GM12865 (cell line): ENCODE measurements at regions not wholly inside any gene's neighbourhood (a gene's known extent, or its start where the extent isn't known, plus 50 kb on each side); places are given as distances from the start of the nearest gene placed in this dataset.

Experiments used
- DNase-seq: peaks from one replicate; pipeline ENCODE4 v3.0.0; 2010; ENCODE audit warnings: low read depth
- H3K4me3 ChIP-seq: 2 replicates; pipeline ENCODE4 v1.5.1; 2011; ENCODE audit warnings: mild to moderate bottlenecking, low read depth, low read length, control low read depth
- TF ChIP-seq, protein P1 (sequence below): IDR thresholded peaks from 2 replicates; pipeline ENCODE4 v1.5.1; 2011; ENCODE audit warnings: low read length, control low read depth, low read depth, inconsistent platforms; ENCODE audit not compliant: insufficient read depth; ENCODE audit errors: missing control alignments

DNA sequence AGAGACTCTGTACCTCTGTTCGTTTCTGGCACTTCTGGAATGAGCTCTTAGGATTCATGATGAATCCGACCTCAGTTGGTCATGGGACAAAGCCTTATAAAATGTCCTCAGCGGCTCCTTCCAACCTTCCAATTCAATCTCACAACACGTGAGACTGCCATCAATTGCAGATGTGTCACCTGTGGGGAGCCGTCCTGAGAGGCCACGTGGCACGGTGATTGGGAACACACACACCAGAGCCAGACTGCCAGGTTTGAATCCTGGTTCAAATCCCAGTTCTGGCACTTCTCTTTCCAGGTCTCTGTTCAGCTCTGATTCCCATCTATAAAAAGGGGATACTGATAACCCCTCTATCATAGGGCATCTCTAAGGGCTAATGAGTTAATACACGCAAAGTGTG lies 124.5 kb downstream of the ANKRD60 start:
- TF ChIP-seq, protein P1, sequence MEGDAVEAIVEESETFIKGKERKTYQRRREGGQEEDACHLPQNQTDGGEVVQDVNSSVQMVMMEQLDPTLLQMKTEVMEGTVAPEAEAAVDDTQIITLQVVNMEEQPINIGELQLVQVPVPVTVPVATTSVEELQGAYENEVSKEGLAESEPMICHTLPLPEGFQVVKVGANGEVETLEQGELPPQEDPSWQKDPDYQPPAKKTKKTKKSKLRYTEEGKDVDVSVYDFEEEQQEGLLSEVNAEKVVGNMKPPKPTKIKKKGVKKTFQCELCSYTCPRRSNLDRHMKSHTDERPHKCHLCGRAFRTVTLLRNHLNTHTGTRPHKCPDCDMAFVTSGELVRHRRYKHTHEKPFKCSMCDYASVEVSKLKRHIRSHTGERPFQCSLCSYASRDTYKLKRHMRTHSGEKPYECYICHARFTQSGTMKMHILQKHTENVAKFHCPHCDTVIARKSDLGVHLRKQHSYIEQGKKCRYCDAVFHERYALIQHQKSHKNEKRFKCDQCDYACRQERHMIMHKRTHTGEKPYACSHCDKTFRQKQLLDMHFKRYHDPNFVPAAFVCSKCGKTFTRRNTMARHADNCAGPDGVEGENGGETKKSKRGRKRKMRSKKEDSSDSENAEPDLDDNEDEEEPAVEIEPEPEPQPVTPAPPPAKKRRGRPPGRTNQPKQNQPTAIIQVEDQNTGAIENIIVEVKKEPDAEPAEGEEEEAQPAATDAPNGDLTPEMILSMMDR = no peak
- no peak overlapping the region for H3K4me3 ChIP-seq
- DNase-seq = no peak

DNA sequence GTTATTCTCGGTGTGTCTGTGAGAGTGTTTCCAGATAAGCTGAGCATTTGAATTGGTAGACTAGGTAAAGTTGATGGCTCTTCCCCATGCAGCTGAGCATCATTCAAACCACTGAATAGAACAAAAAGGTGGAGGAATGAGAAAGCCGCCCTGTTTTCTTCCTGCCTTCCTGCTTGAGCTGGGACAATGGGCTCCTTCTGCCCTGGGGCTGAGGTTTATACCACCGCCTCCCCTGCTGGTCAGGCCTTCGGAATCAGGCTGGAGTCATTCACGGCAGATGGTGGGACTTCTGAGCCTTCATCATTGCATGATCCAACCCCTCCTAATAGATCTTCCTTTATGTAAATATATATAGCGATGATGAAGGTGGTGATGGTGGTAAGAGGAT lies 124.9 kb downstream of the ANKRD60 start:
- no peak for DNase-seq

DNA sequence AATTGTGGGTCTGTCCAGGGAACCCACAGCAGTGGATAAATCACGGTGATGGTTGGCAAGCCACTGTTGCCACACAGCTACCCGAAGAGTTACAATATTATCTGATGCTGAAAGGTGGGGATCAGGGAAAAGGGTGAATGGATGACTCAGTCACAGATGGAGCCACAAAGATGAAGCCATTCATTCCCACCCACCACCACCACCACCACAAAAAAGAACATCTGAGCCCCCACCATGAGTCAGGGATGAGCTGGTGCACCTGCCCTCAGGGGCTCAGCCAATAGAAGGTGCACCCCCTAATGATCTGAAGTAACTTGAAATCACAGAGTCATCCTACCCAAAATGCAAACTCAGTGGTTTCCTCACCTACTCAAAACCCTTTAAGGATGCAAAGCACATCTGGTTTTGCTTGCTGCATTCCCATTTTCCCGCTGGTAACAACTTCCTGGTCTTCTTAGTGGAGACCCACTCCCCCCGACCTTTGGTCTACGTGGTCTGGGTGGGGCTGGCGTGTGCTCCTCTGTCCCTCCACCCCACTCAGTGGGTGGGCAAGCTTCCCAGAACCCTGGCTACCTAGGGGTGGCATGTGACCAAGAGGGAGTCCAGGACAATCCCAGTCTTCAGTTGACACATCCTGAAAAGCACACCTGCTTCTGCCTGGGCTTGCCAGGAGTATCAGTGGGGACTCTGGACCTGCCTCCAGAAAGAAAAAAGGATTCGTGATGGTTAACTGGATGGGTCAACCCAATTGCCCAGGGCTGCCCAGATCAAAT lies 125.5 kb downstream of the ANKRD60 start:
- no peak overlapping the region for H3K4me3 ChIP-seq
- no peak for DNase-seq
- TF ChIP-seq, protein P1 = no peak

More for the DNA sequence above, 124.9 kb downstream of the ANKRD60 start:
- TF ChIP-seq, protein P1 = no peak
- H3K4me3 ChIP-seq = no peak overlapping the region

DNA sequence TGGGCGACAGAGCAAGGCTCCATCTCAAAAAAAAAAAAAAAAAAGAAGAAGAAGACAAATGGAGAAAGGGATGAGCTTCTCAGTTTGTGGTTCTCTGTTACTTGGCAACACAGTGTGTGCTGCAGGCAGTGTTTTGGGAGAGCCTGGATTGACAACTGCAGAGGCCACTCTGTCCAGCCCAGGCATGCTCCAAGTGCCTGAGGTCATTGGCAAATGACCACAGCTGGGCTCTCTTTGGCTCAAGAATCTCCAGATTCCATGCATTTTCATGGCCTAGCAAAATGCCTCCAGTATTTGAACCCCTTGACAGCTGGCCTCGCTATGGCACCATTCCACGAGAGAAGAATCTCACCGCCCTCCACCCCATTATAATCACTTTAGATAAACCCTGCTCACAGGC lies 126.2 kb downstream of the ANKRD60 start:
- no peak for DNase-seq
- TF ChIP-seq, protein P1 = no peak
- H3K4me3 ChIP-seq = no peak overlapping the region

DNA sequence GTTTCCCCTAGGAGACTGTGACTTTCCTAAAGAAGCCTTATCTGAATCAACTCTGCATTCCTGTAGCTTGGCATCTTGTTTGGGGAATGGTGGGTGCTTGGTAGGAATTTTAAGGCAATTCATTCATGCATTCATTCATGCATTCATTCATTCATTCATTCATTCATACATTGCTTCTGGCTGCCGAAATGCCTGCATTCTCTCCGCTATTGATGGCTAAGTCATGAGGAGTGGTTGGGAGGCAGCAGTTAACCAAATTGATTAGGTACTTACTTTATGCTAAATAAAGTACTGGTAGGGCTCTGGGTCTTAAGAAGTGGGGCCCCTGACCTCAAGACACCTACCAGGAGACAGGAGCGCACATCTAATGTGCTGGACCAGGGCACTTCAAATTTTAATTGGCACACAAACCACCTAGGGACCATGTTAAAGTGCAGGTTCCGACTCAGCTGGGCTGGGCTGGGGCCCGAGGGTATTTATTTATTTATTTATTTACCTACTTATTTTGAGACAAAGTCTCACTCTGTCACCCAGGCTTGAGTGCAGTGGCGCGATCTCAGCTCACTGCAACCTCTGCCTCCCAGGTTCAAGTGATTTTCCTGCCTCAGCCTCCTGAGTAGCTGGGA lies 127.6 kb downstream of the ANKRD60 start:
- TF ChIP-seq, protein P1 = no peak
- DNase-seq = no peak

DNA sequence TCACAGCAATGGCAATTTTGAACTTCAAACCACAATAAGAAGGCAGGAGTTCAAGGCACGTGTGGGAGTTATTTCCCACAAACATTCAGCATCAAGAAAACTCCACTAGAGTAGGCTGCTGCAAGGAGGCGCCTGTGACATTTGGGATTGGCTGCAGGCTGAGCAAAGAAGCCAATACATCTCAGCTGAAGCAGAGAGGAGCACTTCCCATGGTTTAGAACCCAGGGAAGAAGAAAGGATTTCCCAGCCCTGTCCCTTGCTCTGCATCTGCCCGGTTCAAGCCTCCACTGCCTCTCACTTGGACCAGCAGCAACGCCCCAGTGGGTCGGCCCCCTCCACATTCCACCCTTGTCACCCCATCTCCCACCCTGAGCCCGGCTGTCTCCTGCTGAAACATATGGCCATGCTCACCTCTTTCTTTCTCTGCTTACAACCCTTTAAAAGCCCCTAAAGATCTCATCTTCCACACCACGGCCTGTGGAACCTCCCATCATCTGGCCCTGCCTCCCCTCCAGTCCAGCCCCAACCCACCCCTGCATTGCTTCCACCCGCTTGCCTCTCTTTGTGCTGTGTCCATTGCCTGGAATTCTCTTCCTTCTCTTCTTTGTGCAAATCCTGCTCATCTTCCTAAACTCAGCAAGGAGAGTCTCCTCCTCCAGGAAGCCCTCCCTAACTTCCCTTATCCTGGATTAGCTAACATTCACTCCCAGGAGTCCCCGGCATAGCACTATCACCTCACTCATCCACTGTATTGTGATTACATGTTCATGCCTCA lies 128.3 kb downstream of the ANKRD60 start:
- H3K4me3 ChIP-seq = no peak overlapping the region
- no peak for DNase-seq
- TF ChIP-seq, protein P1 = no peak

More for the DNA sequence above, 127.6 kb downstream of the ANKRD60 start:
- no peak overlapping the region for H3K4me3 ChIP-seq
